Amniotic epithelial cell (primary cell): ENCODE measurements at regions not wholly inside any gene's neighbourhood (a gene's known extent, or its start where the extent isn't known, plus 50 kb on each side); places are given as distances from the start of the nearest gene placed in this dataset.
"Not testable (repeated sequence)": the region's sequence is repeated elsewhere in the genome, so short reads cannot be mapped to it uniquely, and the experiment has no call there.

Source experiments
- DNase-seq: peaks from one replicate; pipeline ENCODE4 v3.0.0-alpha.2; 2010; ENCODE audit warnings: low read depth

DNA sequence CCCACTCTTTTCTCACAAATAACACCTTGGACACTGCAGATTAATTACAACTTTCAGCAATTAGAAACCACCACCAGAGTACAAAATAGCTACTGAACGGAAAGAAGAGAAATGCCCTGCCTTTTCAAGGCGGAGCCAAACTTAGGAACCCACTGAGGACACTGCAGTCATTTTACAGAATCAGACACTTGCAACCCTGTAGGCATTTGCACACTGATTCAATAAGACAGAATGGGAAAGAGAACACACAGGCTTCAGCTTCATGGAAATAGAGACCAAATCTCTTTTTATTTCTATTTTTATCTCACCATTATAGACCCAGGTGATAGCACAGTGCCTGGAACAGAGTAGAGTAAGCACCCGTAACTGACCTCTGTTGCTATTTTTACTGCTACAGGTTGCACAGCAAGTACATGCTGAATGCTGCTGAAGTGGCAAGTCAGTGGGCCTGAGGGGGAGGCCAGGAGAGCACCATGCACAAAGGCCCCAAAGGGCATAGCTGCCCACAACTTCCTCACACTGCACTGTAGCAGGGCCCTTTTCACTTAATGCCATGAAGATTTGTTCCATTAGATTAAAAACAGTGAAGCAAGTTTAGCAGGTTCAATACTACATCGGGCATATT is 50.7 kb upstream of the EDARADD start:
- no peak for DNase-seq

DNA sequence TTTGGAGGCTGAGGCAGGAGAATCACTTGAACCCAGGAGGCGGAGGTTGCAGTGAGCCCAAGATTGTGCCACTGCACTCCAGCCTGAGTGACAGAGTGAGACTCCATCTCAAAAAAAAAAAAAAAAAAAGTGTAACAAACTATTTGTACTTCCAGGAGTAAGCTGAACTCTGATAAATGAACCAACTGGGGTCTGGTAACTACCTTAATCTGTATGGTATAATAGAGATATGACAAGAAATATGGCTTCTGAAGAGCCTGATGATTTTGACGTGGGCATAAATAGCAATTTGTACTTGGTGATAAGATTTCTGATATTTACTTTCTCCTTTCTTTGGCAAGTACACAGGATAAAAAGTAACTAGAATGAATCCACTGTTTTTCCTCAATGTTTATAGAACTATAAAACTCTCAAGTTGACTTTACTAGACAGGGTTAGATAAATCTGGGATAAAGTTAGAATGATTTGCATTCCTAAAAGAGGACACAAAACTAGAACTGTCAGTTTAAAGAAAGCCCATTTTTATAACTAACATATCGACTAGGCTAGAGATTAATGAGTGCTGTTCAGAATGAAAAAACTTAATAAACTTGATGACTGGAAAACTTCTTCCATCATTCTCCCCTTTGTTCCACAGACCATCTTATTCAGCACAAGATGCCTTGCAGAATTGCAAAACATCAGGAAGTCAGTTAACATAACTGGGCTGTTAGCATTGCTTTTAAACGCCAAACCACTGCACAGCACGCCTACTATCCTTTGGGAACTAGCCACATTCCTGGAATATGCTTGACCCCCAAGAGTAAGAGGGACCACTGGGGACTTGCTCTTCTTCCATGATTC is 51.5 kb upstream of the EDARADD start:
- no peak for DNase-seq

DNA sequence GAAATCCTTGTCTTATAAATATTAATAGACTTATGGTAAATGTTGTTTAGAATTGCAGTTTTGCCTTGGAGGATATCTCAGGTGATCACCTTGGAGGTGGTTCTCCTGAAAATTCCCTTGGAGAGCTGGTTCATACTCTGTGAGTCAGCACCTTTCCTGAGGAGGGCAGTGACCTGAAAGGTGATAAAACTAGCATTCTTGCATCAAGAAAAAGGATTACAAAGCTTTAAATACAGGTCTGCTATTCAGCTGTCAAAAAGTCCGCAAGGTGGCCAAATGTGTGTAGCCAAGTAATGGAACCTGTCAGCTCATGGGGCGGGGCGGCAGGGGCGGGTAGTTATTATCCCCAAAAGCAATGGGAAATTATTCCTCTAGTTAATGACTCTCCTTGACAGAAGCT is 52.8 kb upstream of the EDARADD start:
- no peak for DNase-seq

DNA sequence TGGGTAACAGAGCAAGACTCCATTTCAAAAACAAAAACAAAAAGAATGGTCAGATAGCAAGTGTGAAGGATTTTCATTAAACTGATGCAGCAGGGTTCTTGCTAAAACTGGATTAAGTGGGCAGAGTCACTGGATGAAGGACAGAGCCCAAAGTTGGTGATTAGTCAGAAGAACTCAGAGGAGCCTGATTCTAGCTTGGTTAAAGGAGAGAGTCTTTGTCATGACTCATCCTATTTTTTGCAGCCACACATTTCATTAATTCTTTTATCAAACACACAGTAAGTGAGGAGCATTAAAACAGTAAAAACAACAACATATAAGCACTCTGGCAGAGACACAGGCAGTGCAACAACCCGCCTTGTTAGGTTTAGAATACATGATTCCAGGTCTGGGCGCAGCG is 56.0 kb upstream of the EDARADD start:
- DNase-seq, result peak; percentile 25

DNA sequence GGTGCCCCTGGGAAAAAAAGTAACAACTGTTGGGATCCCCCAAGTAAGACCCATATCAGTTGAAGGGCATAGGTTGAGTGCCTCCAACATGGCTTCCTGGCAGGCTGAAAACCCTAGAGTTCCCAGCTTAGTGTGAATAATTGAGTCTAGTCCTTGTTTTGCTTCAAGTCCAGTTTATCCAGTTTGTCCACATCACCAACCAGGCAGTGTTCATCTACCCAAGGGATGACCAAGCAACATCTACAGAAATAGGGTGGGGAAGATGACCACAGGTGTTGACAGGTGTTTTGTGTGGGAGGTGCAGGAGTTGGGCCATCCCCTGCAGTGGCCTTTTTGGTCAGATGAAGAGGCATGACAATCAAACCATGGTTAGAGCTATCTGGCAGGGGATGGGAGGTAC is 54.3 kb upstream of the ERO1B start:
- no peak for DNase-seq

DNA sequence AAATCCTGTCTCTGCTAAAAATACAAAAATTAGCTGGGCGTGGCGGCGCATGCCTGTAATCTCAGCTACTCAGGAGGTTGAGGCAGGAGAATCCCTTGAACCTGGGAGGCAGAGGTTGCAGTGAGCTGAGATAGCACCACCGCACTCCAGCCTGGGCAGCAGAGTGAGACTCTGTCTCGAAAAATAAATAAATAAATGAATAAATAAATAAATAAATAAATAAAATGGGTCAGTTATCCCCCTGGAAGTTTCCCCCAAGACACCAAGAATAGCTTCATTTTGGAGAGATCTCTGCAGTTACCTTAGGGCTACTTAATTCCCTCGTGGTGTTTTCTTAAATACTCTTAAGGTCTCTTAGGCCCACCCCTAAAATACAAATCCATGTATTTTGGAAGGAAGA is 53.9 kb upstream of the ERO1B start:
- not testable (repeated sequence) for DNase-seq

DNA sequence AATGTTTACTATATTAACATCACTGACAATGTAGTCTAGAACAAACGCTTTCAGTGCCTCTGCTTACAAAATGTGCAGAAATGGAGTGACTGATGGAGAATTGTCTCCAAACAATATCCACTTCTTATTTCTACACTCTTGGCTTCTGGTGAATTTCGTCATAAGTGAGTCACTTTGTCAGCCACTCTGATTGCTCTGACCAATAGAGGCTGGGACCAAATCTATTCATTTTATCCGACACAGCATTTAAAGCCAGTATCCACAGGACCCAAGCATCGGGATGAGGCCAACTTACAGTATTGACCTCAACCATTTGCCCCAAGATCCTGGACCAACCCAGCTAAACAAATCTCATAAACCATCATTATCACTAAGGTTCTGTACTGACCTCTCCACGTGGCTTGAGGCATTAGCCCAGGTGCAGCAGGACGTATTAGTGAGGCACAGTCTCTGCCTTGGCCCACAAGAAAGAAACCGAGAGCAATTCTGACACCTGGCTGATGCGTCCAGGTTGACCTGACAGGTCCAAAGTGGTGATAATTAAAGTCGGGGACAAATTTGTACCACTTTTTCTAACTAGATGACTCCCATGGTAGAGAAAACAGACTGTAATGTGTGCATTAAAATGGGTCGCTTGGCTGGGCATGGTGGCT is 53.3 kb upstream of the ERO1B start:
- peak; percentile 9 for DNase-seq

DNA sequence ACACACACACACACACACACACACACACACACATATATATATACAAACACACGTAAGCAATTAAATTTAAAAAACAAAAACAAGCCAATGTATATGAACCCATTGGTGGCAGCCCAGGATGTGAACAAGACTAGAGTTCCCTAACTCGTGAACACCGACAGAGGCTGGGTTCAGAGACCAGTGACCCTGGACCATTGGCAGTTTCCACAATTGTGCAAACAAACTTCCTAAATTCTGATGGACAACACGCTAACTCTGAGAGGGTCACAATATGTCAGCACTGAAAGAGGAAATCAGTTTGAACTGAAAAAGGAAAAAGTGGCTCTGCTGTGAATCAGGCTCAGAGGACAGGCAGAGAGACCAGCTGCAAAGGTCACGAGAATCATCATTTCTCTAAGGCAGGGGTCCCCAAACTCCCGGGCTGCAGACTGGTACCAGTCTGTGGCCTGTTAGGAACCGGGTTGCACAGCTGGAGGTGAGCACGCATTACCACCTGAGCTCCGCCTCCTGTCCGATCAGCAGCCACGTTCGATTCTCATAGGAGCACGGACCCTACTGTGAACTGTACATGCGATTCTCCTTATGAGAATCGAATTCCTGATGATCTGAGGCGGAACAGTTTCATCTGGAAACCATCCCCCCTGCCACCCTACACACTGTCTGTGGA is 50.5 kb upstream of the ERO1B start:
- DNase-seq, result no peak
